ENCODE measurements at regions not wholly inside any gene's neighbourhood (a gene's known extent, or its start where the extent isn't known, plus 50 kb on each side); places are given as distances from the start of the nearest gene placed in this dataset.

DNA sequence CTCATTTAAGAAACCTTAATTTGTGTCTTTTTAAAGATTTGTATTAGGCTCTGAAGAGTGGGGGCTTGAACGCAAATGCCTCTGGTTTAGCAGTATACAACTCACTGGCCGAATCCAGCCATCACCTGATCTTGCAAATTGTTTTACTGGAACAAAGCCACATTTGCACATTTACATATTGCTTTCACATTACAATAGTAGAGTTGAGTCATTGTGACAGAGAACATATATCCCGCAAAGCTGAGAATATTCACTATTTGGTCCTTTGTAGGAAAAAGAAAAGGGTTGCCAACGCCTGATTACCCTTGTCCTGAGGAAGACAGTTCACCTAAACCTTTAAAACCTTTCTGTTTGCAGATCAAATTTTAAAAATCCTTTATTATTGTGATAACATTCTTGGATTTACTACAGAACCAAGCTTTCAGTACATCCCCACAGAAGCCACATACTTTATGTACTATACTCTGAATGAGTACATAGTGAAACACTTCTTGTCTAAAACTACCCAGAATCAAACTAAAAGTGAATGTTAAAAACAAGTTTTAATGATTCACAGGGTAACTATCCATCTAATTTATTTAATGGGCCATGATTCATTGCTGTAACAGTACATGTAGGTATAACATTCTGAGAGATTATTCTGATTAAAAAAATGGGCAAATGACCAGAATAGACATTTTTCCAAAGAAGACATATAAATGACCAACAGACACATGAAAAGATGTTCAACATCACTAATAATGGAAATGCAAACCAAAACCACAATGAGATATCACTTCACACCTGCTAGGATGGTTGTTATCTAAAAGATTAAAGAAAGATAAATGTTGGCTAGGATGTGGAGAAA, 161.0 kb downstream of the SLC25A46 start:
- TF ChIP-seq CTCF (IDR thresholded peaks at IDR 0.05; ENCODE audit: low read depth, low read length) = no peak
- no peak for TF ChIP-seq EZH2phosphoT487 (IDR thresholded peaks at IDR 0.05; ENCODE audit: low read depth)
